ENCODE measurements at regions not wholly inside any gene's neighbourhood (a gene's known extent, or its start where the extent isn't known, plus 50 kb on each side); places are given as distances from the start of the nearest gene placed in this dataset.

DNA sequence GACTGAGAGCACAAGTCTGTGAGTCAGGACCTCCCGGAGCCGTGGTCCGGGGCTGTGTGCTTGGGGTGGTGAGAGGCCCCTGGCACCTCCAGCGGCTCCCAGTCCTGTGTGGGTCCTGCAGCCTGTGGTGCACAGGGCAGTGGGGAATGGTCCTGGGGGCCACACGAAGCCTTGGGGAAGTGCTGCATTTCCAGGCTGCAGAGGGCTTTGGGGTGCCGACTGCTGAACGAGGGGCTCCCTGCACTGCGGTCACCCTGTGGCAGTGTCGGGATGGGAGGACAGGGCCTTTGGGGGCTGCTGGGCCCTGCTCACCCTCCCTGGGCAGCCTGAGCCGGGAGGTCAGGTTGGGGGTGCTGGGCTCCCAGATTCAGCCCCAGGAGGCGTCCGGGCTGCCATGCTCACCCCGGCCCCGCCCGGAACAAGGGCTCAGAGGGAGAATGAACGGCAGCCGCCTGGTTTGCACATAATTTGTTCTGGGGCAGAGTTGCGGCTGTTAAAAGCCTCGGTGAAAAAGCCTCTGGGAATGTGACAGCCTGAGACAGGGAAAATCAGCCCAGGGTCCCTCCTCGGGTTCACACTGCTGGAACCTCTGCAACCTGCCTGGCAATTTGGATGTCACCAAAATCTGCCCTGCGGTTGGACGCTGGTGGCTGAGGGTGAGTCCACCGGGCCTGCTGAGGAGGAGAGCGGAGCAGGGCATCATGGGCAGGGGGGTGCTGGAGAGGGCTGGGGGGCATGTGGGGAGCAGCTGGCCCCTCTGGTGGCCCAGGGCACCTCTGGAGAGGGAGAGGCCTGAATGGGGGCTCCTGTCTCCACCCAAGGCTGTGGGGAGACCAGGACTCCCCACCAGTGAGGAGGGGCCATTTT is 109.2 kb downstream of the KIF26A start:
- TF ChIP-seq, protein P1, sequence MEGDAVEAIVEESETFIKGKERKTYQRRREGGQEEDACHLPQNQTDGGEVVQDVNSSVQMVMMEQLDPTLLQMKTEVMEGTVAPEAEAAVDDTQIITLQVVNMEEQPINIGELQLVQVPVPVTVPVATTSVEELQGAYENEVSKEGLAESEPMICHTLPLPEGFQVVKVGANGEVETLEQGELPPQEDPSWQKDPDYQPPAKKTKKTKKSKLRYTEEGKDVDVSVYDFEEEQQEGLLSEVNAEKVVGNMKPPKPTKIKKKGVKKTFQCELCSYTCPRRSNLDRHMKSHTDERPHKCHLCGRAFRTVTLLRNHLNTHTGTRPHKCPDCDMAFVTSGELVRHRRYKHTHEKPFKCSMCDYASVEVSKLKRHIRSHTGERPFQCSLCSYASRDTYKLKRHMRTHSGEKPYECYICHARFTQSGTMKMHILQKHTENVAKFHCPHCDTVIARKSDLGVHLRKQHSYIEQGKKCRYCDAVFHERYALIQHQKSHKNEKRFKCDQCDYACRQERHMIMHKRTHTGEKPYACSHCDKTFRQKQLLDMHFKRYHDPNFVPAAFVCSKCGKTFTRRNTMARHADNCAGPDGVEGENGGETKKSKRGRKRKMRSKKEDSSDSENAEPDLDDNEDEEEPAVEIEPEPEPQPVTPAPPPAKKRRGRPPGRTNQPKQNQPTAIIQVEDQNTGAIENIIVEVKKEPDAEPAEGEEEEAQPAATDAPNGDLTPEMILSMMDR (conservative IDR thresholded peaks at IDR 0.05 in 1 of 2, IDR thresholded peaks at IDR 0.05 in 1 of 2; ENCODE audit: low read depth in 1 of 2, low read length in 2 of 2) = no peak
- no peak for TF ChIP-seq EZH2 (IDR thresholded peaks at IDR 0.05; ENCODE audit: low read length, missing control alignments)
